ENCODE measurements at regions not wholly inside any gene's neighbourhood (a gene's known extent, or its start where the extent isn't known, plus 50 kb on each side); places are given as distances from the start of the nearest gene placed in this dataset.
A peak's percentile ranks its signal among the peaks of the same experiment; 100 is the strongest.

GRCh38 chr14:65251213-65251612 is 148.9 kb upstream of the MAX start:
- TF ChIP-seq CTCF (IDR thresholded peaks at IDR 0.05), result no peak
- TF ChIP-seq POLR2A (IDR thresholded peaks at IDR 0.05; ENCODE audit: low read depth), result no peak
- no peak for TF ChIP-seq EP300 (IDR thresholded peaks at IDR 0.05)
- peak in 1 of 2 donors; percentile 21 for TF ChIP-seq POLR2AphosphoS5 (IDR thresholded peaks at IDR 0.05)

Measured in esophagus muscularis mucosa (tissue), 4 donors.